Hepatocyte (in vitro differentiated cells): ENCODE measurements at regions not wholly inside any gene's neighbourhood (a gene's known extent, or its start where the extent isn't known, plus 50 kb on each side); places are given as distances from the start of the nearest gene placed in this dataset.

ENCODE experiments used
- CTCF ChIP-seq: fragments of 200-600 bp; sonication (generic); IDR thresholded peaks from 2 replicates; pipeline ENCODE4 v1.5.1; 2016; ENCODE audit warnings: antibody characterized with exemption, mild to moderate bottlenecking; ENCODE audit not compliant: poor library complexity
- EZH2 ChIP-seq: fragments of 200-600 bp; sonication (generic); IDR thresholded peaks from 2 replicates; pipeline ENCODE4 v1.6.1; 2016; ENCODE audit warnings: antibody characterized with exemption, mild to moderate bottlenecking, borderline replicate concordance

- TF ChIP-seq CTCF (no peak), EZH2 (no peak)
Measured at GRCh38 chr6:145276756-145277155, 458.6 kb downstream of the EPM2A start.
